ENCODE measurements at regions not wholly inside any gene's neighbourhood (a gene's known extent, or its start where the extent isn't known, plus 50 kb on each side); places are given as distances from the start of the nearest gene placed in this dataset.

DNA sequence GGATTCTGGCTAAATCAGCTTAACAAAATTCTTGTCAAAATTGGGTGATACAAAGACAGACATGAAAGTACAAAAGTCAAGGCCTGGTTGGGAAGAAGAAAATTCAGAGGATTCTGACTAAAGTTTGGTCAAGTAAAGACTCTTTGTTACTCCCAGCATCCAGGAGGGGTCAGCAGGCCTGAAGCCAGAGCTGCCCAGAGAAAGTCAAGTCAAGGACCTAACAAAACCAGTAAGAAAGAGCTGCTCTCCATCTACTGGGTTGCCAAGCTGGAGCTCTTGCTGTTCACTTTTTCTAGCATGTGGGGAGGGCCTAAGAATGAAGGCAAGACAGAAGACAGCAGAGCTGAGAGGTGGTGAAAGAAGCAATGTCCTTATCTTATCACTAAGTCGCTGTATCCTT, 143.3 kb downstream of the C1D start:
- H3K4me3 Mint-ChIP-seq: no peak overlapping the region
- CTCF ChIA-PET: interaction anchor here (0.9 to 1.6 kb wide), 4 partner anchors 11 to 113 kb away, joined by 3 to 7 read pairs (median 5); no protein-coding TSS in a partner anchor
- H3K36me3 Mint-ChIP-seq: no peaks in the 10 kb centered on the region
- ATAC-seq (no peak; the same call in 1 of the 2 replicates), DNase-seq (ENCODE audit: low spot score) (no peak)
- peaks cover 8% of the 10 kb centered on the region for H3K9me3 Mint-ChIP-seq
- peaks cover 37% of the 10 kb centered on the region for H3K4me1 Mint-ChIP-seq
- H3K27me3 Mint-ChIP-seq (ENCODE audit: low read depth): no peaks in the 10 kb centered on the region; the same call in 1 of the 2 replicates
- no peak for TF ChIP-seq ZNF671 (CRISPR knock-in tag; IDR thresholded peaks at IDR 0.05)
- no peak for TF ChIP-seq ZNF121 (CRISPR knock-in tag; IDR thresholded peaks at IDR 0.05)
- TF ChIP-seq, protein P1, sequence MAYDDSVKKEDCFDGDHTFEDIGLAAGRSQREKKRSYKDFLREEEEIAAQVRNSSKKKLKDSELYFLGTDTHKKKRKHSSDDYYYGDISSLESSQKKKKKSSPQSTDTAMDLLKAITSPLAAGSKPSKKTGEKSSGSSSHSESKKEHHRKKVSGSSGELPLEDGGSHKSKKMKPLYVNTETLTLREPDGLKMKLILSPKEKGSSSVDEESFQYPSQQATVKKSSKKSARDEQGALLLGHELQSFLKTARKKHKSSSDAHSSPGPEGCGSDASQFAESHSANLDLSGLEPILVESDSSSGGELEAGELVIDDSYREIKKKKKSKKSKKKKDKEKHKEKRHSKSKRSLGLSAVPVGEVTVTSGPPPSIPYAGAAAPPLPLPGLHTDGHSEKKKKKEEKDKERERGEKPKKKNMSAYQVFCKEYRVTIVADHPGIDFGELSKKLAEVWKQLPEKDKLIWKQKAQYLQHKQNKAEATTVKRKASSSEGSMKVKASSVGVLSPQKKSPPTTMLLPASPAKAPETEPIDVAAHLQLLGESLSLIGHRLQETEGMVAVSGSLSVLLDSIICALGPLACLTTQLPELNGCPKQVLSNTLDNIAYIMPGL (CRISPR knock-in tag; IDR thresholded peaks at IDR 0.05): no peak
- no peak for TF ChIP-seq RORB (CRISPR knock-in tag; IDR thresholded peaks at IDR 0.05)
- no peak for TF ChIP-seq FOXJ3 (CRISPR knock-in tag; IDR thresholded peaks at IDR 0.05; ENCODE audit: borderline replicate concordance)
- TF ChIP-seq, protein P2, sequence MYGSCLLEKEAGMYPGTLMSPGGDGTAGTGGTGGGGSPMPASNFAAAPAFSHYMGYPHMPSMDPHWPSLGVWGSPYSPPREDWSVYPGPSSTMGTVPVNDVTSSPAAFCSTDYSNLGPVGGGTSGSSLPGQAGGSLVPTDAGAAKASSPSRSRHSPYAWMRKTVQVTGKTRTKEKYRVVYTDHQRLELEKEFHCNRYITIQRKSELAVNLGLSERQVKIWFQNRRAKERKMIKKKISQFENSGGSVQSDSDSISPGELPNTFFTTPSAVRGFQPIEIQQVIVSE (CRISPR knock-in tag; IDR thresholded peaks at IDR 0.05; ENCODE audit: borderline replicate concordance): no peak
- TF ChIP-seq, protein P3, sequence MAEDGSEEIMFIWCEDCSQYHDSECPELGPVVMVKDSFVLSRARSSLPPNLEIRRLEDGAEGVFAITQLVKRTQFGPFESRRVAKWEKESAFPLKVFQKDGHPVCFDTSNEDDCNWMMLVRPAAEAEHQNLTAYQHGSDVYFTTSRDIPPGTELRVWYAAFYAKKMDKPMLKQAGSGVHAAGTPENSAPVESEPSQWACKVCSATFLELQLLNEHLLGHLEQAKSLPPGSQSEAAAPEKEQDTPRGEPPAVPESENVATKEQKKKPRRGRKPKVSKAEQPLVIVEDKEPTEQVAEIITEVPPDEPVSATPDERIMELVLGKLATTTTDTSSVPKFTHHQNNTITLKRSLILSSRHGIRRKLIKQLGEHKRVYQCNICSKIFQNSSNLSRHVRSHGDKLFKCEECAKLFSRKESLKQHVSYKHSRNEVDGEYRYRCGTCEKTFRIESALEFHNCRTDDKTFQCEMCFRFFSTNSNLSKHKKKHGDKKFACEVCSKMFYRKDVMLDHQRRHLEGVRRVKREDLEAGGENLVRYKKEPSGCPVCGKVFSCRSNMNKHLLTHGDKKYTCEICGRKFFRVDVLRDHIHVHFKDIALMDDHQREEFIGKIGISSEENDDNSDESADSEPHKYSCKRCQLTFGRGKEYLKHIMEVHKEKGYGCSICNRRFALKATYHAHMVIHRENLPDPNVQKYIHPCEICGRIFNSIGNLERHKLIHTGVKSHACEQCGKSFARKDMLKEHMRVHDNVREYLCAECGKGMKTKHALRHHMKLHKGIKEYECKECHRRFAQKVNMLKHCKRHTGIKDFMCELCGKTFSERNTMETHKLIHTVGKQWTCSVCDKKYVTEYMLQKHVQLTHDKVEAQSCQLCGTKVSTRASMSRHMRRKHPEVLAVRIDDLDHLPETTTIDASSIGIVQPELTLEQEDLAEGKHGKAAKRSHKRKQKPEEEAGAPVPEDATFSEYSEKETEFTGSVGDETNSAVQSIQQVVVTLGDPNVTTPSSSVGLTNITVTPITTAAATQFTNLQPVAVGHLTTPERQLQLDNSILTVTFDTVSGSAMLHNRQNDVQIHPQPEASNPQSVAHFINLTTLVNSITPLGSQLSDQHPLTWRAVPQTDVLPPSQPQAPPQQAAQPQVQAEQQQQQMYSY (CRISPR knock-in tag; IDR thresholded peaks at IDR 0.05): no peak
- no peak for TF ChIP-seq KAT7 (CRISPR knock-in tag; IDR thresholded peaks at IDR 0.05; ENCODE audit: borderline replicate concordance)
- no peak for TF ChIP-seq HMGA2 (CRISPR knock-in tag; IDR thresholded peaks at IDR 0.05)
- POLR2A ChIA-PET: no interaction called here
- no peak overlapping the region for H3K27ac Mint-ChIP-seq

DNA sequence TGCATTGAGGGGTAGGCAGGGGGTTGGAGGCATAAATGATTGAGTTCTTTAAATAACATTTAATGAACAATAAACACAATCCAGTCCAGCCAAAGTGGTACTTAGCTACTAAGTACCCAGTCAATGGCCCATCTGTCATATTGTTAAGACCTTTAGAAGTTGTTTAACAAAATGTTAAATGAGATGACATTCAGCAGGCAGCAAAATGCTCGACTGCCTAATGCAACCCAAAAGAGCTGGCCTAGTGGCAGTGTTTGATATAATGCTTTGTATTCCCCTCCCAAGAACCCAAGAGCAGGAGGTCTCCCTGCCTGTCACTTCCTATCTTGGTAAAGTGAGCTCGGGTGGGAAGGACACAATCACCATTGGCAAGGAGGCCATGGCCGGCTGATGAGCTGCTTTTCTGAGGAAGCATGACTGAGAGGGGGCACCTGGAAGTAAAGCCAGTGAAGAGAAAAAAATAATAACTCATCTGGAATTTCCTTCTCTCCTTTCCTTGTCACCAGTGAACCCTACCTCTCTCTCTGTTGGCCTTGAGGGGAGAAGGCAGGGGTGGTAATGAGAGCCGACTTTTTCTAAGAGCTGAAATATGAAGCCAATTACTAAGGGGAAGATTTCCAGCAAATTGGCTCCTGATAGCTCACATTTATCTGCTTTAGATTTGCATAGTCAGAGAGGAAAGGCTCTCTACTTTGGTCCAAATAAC, 140.6 kb downstream of the C1D start:
- POLR2A ChIA-PET: no interaction called here
- ATAC-seq: no peak; the same call in 1 of the 2 replicates
- H3K36me3 Mint-ChIP-seq: peaks cover 6% of the 10 kb centered on the region; the same call in 1 of the 2 replicates
- peaks cover 15% of the 10 kb centered on the region for H3K9me3 Mint-ChIP-seq
- CTCF ChIA-PET: interaction anchor here (0.9 kb wide), 1 partner anchor 56 kb away, joined by 3 read pairs; no protein-coding TSS in a partner anchor
- H3K4me3 Mint-ChIP-seq: no peak overlapping the region
- DNase-seq (ENCODE audit: low spot score): no peak
- H3K27me3 Mint-ChIP-seq (ENCODE audit: low read depth): peaks cover 6% of the 10 kb centered on the region
- peaks cover 55% of the 10 kb centered on the region for H3K4me1 Mint-ChIP-seq
- H3K27ac Mint-ChIP-seq: no peak overlapping the region
- TF ChIP-seq, protein P4, sequence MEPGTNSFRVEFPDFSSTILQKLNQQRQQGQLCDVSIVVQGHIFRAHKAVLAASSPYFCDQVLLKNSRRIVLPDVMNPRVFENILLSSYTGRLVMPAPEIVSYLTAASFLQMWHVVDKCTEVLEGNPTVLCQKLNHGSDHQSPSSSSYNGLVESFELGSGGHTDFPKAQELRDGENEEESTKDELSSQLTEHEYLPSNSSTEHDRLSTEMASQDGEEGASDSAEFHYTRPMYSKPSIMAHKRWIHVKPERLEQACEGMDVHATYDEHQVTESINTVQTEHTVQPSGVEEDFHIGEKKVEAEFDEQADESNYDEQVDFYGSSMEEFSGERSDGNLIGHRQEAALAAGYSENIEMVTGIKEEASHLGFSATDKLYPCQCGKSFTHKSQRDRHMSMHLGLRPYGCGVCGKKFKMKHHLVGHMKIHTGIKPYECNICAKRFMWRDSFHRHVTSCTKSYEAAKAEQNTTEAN (CRISPR knock-in tag; IDR thresholded peaks at IDR 0.05): no peak
- TF ChIP-seq SMAD4 (CRISPR knock-in tag; IDR thresholded peaks at IDR 0.05): no peak
- TF ChIP-seq, protein P5, sequence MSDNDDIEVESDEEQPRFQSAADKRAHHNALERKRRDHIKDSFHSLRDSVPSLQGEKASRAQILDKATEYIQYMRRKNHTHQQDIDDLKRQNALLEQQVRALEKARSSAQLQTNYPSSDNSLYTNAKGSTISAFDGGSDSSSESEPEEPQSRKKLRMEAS (CRISPR knock-in tag; IDR thresholded peaks at IDR 0.05): no peak
- TF ChIP-seq CREB1 (CRISPR knock-in tag; IDR thresholded peaks at IDR 0.05): no peak
- no peak for TF ChIP-seq CBFB (CRISPR knock-in tag; IDR thresholded peaks at IDR 0.05; ENCODE audit: low read depth)
- no peak for TF ChIP-seq SP1 (CRISPR knock-in tag; conservative IDR thresholded peaks at IDR 0.05)
- no peak for TF ChIP-seq JAZF1 (CRISPR knock-in tag; IDR thresholded peaks at IDR 0.05)
- TF ChIP-seq ZNF396 (CRISPR knock-in tag; IDR thresholded peaks at IDR 0.05; ENCODE audit: borderline replicate concordance): no peak
- TF ChIP-seq, protein P6, sequence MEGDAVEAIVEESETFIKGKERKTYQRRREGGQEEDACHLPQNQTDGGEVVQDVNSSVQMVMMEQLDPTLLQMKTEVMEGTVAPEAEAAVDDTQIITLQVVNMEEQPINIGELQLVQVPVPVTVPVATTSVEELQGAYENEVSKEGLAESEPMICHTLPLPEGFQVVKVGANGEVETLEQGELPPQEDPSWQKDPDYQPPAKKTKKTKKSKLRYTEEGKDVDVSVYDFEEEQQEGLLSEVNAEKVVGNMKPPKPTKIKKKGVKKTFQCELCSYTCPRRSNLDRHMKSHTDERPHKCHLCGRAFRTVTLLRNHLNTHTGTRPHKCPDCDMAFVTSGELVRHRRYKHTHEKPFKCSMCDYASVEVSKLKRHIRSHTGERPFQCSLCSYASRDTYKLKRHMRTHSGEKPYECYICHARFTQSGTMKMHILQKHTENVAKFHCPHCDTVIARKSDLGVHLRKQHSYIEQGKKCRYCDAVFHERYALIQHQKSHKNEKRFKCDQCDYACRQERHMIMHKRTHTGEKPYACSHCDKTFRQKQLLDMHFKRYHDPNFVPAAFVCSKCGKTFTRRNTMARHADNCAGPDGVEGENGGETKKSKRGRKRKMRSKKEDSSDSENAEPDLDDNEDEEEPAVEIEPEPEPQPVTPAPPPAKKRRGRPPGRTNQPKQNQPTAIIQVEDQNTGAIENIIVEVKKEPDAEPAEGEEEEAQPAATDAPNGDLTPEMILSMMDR (IDR thresholded peaks at IDR 0.05): no peak
- TF ChIP-seq TEAD1 (CRISPR knock-in tag; IDR thresholded peaks at IDR 0.05): no peak
- no peak for TF ChIP-seq NFATC4 (CRISPR knock-in tag; IDR thresholded peaks at IDR 0.05)
- TF ChIP-seq, protein P7, sequence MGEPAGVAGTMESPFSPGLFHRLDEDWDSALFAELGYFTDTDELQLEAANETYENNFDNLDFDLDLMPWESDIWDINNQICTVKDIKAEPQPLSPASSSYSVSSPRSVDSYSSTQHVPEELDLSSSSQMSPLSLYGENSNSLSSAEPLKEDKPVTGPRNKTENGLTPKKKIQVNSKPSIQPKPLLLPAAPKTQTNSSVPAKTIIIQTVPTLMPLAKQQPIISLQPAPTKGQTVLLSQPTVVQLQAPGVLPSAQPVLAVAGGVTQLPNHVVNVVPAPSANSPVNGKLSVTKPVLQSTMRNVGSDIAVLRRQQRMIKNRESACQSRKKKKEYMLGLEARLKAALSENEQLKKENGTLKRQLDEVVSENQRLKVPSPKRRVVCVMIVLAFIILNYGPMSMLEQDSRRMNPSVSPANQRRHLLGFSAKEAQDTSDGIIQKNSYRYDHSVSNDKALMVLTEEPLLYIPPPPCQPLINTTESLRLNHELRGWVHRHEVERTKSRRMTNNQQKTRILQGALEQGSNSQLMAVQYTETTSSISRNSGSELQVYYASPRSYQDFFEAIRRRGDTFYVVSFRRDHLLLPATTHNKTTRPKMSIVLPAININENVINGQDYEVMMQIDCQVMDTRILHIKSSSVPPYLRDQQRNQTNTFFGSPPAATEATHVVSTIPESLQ (CRISPR knock-in tag; IDR thresholded peaks at IDR 0.05): no peak
- no peak for TF ChIP-seq ZNF219 (CRISPR knock-in tag; IDR thresholded peaks at IDR 0.05; ENCODE audit: borderline replicate concordance)
- TF ChIP-seq, protein P8, sequence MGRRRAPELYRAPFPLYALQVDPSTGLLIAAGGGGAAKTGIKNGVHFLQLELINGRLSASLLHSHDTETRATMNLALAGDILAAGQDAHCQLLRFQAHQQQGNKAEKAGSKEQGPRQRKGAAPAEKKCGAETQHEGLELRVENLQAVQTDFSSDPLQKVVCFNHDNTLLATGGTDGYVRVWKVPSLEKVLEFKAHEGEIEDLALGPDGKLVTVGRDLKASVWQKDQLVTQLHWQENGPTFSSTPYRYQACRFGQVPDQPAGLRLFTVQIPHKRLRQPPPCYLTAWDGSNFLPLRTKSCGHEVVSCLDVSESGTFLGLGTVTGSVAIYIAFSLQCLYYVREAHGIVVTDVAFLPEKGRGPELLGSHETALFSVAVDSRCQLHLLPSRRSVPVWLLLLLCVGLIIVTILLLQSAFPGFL (CRISPR knock-in tag; IDR thresholded peaks at IDR 0.05; ENCODE audit: borderline replicate concordance): no peak
